ENCODE measurements at regions not wholly inside any gene's neighbourhood (a gene's known extent, or its start where the extent isn't known, plus 50 kb on each side); places are given as distances from the start of the nearest gene placed in this dataset.

DNA sequence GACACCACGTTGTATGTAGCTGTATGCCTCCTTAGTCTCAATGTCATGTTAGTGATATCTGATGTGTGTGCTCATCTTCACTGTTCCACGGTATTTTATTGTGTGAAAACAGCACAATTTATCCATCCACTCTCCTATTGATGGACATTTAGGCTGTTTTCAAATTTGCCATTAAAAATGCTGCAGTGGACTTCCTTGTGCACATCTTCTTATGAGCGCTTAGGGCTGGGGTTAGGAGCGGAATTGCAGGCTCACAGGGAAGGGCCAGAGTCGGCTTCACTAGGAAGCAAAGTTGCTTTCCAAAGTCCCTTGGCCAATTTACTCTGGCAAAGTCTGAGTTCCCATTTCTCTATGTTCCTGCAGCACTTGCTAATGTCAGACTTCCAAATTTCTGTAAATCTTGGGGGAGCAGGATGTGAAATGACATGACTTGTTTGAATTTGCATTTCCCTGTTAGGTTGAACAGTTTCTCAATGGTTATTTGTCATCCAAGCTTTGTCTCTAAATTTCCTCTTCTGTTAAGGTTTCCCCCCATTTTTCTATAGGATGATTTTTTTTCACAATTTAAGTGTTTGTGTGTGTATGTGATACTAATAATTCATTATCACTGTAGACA is 75.4 kb downstream of the MYEOV start:
- DNase-seq = no peak
- 80 to 87% methylated on average over 5 of the region's 5 CpGs for WGBS, 2 donors
- intact Hi-C loops (cut with DNase I) = no loop called here

DNA sequence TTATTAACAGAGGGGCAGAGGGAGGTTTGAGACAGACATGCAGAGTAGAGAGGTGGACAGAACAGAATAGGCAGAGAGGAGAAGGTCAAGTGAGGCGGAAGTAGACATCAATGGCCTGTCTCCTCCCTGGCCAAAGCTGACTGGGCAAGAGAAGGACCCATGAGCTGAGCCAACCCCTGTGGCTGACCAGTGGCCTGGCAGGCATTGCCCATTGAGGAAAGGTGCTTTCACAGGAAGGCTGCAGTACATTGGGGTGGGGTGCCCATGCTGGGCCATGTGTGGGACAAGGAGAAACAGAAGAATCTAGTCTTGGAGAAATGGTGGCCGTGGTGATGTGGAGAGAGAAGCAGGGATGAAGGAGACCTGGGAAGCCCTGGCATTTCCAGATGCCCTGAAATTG is 76.0 kb downstream of the MYEOV start:
- intact Hi-C loops (cut with DNase I) = no loop called here
- no peak for DNase-seq
- 97 to 98% methylated on average over 2 of the region's 2 CpGs for WGBS, 2 donors
- Histone ChIP-seq H3K9me3 (no peaks in the 10 kb centered on the region), H3K27me3 (no peaks in the 10 kb centered on the region), H3K27ac (no peak overlapping the region), H3K4me1 (no peaks in the 10 kb centered on the region), H3K36me3 (no peaks in the 10 kb centered on the region), H3K4me3 (replicated peaks in 1 of 3) (no peak overlapping the region)
- no peak for TF ChIP-seq POLR2A (IDR thresholded peaks at IDR 0.05)

More for the DNA sequence above, 75.4 kb downstream of the MYEOV start:
- H3K36me3 ChIP-seq = no peaks in the 10 kb centered on the region
- no peaks in the 10 kb centered on the region for H3K9me3 ChIP-seq
- H3K4me3 ChIP-seq (replicated peaks in 1 of 3) = no peak overlapping the region
- TF ChIP-seq, protein P1, sequence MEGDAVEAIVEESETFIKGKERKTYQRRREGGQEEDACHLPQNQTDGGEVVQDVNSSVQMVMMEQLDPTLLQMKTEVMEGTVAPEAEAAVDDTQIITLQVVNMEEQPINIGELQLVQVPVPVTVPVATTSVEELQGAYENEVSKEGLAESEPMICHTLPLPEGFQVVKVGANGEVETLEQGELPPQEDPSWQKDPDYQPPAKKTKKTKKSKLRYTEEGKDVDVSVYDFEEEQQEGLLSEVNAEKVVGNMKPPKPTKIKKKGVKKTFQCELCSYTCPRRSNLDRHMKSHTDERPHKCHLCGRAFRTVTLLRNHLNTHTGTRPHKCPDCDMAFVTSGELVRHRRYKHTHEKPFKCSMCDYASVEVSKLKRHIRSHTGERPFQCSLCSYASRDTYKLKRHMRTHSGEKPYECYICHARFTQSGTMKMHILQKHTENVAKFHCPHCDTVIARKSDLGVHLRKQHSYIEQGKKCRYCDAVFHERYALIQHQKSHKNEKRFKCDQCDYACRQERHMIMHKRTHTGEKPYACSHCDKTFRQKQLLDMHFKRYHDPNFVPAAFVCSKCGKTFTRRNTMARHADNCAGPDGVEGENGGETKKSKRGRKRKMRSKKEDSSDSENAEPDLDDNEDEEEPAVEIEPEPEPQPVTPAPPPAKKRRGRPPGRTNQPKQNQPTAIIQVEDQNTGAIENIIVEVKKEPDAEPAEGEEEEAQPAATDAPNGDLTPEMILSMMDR (IDR thresholded peaks at IDR 0.05) = no peak
- TF ChIP-seq POLR2A (IDR thresholded peaks at IDR 0.05) = no peak
- no peak overlapping the region for H3K27ac ChIP-seq
- no peaks in the 10 kb centered on the region for H3K27me3 ChIP-seq
- H3K4me1 ChIP-seq = no peaks in the 10 kb centered on the region

DNA sequence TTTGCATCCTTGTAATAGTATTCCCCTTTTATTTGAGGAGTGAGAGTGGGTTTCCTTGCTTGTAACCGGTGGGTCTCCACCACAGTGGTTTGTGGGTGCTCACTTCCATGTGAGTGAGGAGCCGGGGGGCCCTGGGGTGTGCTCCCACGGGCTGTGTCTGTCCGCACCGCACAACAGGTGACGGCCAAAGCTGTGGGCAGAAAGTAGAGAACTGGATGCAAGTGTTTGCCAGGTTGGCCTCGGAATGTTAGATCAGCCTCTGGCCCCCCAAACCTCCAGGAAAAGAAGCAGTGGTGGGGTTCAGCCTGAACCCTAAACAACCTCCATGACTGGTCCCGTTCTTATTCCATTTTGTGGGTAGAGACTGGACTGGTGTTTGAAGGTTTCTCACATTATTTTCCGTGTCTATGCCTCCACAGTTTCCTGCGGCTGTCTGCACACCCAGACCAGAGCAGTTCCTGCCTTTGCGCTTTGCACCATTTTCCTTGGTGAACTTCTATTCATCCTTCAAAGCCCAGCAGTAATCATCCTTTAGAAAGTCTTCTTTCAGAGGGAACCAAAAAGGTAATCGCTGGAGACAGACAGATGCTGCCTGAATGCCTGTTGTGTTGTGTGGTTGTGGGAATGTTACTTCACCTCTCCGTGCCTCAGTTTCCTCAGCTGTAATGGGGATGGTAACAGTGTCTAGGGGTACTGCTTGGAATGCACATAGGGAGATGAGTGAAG is 77.2 kb downstream of the MYEOV start:
- WGBS, 2 donors = 93 to 96% methylated on average over 13 of the region's 13 CpGs
- no peak overlapping the region for H3K27ac ChIP-seq
- no peaks in the 10 kb centered on the region for H3K9me3 ChIP-seq
- intact Hi-C loops (cut with DNase I) = no loop called here
- H3K4me1 ChIP-seq = no peaks in the 10 kb centered on the region
- no peaks in the 10 kb centered on the region for H3K27me3 ChIP-seq
- H3K36me3 ChIP-seq = no peaks in the 10 kb centered on the region
- TF ChIP-seq, protein P1 (IDR thresholded peaks at IDR 0.05) = no peak
- no peak for TF ChIP-seq POLR2A (IDR thresholded peaks at IDR 0.05)
- H3K4me3 ChIP-seq (replicated peaks in 1 of 3) = no peak overlapping the region
- no peak for DNase-seq

DNA sequence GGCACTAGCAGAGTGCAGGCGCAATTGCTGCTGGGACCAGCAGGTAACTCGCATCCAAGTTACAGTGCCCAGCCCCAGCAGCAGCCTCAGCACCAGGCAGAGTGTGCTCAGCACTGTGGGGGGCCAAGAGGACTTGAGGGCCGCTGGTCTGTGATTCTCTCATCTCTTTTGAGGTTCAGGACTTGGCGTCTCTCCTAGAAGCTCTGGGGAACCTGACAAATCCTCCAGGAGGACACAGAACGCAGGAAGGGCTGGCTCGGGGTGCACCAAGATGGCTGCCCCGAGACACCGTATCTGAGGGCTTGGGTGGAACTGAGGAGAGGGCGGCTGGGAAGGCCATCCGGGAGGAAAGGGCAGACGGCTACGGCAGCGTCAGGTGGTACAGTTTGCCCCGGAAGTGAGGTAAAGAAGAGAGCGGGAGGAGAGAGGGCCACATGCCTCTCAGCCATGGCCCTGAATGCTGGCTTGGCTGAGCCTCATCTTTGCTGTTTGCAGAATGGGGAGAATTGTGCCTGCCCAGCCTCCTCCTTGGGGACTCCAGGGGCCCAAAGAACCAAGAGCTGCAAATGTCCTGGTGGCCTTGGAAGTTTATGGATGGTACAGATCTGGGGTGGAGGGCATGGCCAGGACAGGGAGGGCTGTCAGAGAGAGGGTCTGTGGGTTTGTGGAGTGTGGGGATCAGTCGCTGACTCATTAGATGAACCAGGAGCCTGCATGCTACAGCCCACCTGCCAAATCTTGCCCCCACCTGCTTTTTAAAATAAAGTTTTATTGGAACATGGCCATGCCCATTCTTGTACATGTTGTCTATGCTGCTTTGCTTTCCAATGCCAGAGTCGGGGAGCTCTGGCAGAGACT is 78.0 kb downstream of the MYEOV start:
- Histone ChIP-seq H3K9me3 (no peaks in the 10 kb centered on the region), H3K4me3 (replicated peaks in 1 of 3) (no peak overlapping the region), H3K27me3 (no peaks in the 10 kb centered on the region), H3K36me3 (no peaks in the 10 kb centered on the region), H3K4me1 (no peaks in the 10 kb centered on the region), H3K27ac (no peak overlapping the region)
- no peak for DNase-seq
- intact Hi-C loops (cut with DNase I) = no loop called here
- TF ChIP-seq, protein P1 (IDR thresholded peaks at IDR 0.05) = no peak
- TF ChIP-seq POLR2A (IDR thresholded peaks at IDR 0.05) = no peak
- WGBS, 2 donors = 89 to 92% methylated on average over 17 of the region's 17 CpGs

DNA sequence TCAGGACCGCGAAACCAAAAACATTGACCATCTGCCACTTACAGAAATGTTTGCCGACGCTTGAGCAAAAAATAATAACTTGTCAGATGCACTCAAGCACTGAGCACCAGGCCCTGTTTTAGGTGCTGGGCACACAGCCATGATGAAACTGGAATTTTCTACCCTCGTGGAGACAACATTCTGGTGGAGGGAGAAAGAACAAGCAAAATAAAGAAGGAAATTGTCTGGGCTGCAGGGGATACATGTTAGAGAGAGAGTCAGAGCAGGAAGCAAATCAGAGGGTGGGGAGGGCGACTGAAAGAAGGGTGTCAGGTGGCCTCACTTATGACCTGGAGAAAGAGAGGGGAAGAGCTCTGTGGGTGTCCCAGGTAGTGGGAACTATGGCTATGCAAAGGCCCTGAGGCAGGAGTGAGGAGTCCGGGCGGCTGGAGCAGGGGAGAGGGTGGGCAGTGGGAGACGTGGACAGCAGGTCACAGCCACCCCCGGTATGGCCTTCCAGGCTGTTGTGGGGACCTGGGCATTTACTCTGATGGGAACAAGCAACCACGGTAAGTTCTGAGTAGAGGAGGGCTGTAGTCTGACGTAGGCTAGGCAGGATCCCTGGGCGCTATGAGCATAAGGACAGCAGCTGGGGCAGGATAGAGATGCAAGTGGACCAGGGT is 78.8 kb downstream of the MYEOV start:
- H3K27me3 ChIP-seq = no peaks in the 10 kb centered on the region
- intact Hi-C loops (cut with DNase I) = no loop called here
- TF ChIP-seq, protein P1 (IDR thresholded peaks at IDR 0.05) = no peak
- no peak for TF ChIP-seq POLR2A (IDR thresholded peaks at IDR 0.05)
- no peak overlapping the region for H3K4me3 ChIP-seq (replicated peaks in 1 of 3)
- H3K36me3 ChIP-seq = no peaks in the 10 kb centered on the region
- DNase-seq = no peak
- H3K27ac ChIP-seq = no peak overlapping the region
- no peaks in the 10 kb centered on the region for H3K9me3 ChIP-seq
- WGBS, 2 donors = 86 to 91% methylated on average over 13 of the region's 13 CpGs
- H3K4me1 ChIP-seq = no peaks in the 10 kb centered on the region
